NOMO-1 (cell line): ENCODE measurements at regions not wholly inside any gene's neighbourhood (a gene's known extent, or its start where the extent isn't known, plus 50 kb on each side); places are given as distances from the start of the nearest gene placed in this dataset.
A peak's percentile ranks its signal among the peaks of the same experiment; 100 is the strongest.
"Not testable (repeated sequence)": the region's sequence is repeated elsewhere in the genome, so short reads cannot be mapped to it uniquely, and the experiment has no call there.

ENCODE experiments used
- DNase-seq, 2 experiments: peaks; one replicate each; lab custom pipeline; 2025; ENCODE audit not compliant: unreplicated experiment in 2 of 2; lab: John Stamatoyannopoulos, UW

DNA sequence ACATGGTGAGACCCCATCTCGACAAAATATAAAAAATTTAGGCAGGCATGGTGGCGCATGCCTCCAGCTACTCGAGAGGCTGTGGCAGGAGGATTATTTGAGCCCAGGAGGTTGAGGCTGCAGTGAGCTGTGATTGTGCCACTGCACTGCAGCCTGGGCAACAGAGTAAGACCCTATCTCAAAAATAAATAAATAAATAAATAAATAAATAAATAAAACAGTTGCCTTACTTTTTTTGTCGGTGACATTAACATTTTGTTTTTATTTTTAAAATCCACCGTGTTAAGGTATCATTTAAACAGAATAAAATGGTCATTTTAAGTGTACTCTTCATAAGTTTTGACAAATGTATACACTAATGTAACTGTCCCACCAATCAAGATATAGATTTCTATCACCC, 57.0 kb downstream of the RASL11A start:
- DNase-seq = no peak

DNA sequence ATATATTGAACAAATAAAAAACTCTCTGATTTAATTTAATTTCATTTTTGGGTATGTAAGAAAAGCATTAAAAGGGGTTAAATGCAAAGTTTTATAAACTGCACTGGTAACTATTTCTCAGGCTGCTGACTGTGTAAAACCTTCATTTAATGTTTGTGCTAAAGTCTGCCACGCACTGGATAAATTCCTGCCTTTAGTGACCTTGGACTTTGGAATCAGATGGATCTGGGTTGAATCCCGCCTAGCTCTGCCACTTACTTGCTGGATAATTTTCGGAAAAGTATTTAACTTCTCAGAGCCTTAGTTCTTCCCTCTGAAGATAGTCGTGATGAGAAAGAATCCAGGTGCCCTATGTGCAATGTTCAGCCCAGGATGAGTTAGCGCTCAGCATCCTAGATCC, 58.6 kb downstream of the RASL11A start:
- DNase-seq = no peak

GRCh38 chr13:27334774-27335435, 64.3 kb downstream of the RASL11A start:
- DNase-seq = no peak

DNA sequence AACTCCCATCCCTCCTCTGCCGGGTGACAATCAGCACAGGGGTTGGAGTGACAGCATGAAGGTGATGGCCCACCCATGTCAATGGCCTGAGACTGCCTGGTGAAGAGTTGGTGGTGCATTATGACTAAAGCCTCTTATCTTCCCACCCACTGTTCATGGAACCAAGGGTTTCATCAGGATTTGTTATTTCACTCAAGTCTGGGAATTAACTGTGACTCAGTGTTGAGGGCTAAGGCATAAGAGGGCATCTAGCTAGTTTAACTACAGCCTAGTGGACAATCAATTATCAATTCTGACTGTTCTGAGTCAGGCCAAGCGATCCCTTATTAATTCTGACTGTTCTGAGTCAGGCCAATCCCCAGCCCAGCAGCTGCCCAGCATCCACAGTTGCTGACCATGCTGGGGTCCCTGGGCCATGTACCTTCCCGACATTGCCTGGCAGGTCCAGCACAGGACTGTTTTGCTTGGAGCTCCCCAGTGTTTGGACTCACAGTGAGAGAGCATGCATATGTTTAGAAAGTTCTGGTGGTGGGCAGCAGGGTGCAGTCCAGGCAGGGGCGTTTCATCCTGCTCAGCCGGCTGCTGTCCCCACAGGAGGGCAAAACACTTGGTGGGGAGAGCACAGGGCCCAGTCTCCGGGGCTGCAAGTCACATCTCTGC, 65.5 kb downstream of the RASL11A start:
- no peak for DNase-seq

DNA sequence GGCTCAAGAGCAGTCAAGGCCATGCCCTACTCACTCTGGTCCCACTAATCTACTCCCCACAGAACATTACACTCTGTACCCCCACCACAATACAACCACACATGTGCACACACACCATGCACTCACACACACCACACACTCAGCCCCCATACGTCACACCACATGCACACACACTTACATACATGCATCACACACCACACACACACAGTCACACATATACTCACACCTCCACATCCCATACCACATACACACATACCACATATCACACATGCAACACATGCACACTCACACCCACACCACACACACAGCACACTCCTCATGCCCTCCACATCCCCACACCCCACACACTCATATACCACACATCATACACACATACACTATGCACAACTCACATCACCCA, 67.6 kb downstream of the RASL11A start:
- no peak for DNase-seq

DNA sequence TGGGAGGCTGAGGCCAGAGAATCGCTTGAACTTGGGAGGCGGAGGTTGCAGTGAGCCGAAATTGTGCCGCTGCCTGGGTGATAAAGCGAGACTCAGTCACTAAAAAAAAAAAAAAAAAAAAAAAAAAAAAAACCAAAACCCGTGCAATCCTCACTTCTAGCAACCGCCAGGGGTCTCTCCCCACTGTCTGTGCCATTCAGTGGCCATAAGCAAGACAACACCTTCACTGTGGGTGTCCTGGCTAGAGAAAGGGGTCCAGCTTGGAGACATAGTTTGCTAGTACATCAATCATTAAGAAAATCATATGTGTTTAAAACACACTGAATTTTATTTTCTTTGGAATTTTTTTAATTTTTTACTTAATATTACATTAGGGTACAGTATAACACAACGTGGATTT, 68.2 kb downstream of the RASL11A start:
- no peak for DNase-seq

GRCh38 chr13:27339299-27339698, 68.7 kb downstream of the RASL11A start:
- peak; percentile 57 to 65 for DNase-seq

DNA sequence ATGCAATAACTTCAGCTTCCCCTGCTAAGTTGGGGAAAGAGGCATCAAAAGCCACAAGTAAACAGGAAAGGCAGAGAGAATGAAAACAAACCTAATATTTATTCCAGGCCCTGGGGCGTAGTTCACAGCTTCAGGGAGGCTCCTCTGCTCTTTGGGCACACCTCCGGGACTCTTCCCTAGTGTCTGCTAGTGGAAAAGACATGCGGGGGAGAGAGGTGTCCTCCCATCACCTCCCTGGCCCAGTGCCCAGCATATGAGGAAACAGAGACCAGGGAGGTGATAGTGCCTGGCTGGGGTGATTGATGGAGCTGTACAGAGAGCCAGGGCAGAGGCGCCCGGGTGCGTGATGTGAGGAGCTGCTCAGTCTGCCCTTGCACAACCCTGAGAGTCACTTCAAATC, 71.0 kb downstream of the RASL11A start:
- DNase-seq = no peak

- DNase-seq = peak in 1 of 2 experiments; percentile 29
Measured at GRCh38 chr13:27347211-27347772, 76.7 kb downstream of the RASL11A start.

- DNase-seq = no peak
Measured at GRCh38 chr13:27348461-27348860, 76.0 kb upstream of the GTF3A start.

DNA sequence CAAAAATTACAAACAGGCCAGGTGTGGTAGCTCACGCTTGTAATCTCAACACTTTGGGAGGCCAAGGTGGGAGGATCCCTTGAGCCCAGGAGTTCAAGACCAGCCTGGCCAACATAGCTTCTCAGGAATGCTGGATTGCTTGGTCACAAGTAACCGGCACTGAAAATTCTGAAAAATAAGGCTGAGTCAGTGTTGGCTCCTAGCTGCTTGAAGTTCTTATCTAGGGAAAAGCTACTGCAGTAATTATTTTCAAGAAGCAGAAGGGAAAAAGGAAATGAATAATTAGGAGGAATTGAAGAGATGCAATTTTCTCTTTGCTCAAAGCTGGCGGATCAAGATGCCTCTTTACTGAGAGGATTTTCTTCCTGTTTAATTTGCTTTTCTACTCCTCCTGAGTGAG, 75.0 kb upstream of the GTF3A start:
- peak in 1 of 2 experiments; percentile 29 for DNase-seq

- DNase-seq = not testable (repeated sequence)
Measured at GRCh38 chr13:27350825-27351224, 73.6 kb upstream of the GTF3A start.

DNA sequence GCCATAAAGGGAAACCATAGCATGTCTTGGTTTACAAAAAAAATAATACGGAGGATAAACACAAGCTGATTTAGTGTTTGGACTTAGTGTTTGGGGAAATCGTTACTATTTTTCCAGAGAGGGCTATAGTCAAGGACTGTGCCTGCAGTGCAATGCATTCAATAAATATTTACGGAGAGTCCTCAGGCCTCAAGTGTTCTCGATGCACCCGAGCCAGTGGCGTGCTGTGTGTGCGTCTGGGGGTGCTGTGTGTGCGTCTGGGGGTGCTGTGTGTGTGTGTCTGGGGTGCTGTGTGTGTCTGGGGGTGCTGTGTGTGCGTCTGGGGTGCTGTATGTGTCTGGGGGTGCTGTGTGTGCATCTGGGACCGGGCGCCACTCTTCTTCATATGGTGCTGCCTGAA, 71.7 kb upstream of the GTF3A start:
- no peak for DNase-seq

- peak; percentile 54 to 91 for DNase-seq
Measured at GRCh38 chr13:27353166-27353583, 71.2 kb upstream of the GTF3A start.

DNA sequence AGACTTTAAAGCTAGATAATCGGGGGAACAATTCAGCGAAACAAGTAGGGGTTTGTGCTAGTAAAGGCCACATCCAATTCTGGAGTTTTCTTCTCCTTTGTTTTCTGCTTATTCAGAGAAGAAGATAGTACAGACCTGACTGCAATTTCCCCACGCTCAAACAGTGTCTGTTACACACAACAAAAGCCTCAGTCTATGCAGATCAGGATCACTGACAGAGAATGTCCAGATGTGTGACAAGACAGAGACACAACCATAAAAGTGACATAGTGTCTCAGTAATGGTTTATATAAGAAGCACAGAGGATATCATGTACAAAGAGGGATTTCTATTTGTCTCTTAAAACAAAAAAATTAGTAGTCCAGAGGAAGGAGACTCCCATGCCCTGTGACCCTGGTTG, 70.7 kb upstream of the GTF3A start:
- DNase-seq = no peak

- no peak for DNase-seq
Measured at GRCh38 chr13:27354379-27354778, 70.0 kb upstream of the GTF3A start.

GRCh38 chr13:27355894-27356293, 68.5 kb upstream of the GTF3A start:
- no peak for DNase-seq

DNA sequence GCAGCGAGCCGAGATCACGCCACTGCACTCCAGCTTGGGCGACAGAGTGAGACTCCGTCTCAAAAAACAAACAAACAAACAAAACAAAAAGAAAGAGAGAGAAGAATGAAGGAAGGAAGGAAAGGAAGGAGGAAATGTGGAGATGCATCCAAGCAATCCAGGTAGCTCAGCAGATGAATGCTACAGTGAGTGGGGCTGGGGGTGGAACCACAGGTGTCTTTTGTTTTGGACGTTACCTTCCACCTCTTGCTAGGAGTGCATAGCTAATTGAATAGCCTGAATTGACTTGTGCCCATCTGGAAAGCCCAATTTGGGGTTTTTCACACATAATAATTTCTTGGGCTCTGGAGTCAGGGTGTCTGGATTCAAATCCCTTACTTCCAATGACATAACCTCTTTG, 66.0 kb upstream of the GTF3A start:
- DNase-seq = no peak

DNA sequence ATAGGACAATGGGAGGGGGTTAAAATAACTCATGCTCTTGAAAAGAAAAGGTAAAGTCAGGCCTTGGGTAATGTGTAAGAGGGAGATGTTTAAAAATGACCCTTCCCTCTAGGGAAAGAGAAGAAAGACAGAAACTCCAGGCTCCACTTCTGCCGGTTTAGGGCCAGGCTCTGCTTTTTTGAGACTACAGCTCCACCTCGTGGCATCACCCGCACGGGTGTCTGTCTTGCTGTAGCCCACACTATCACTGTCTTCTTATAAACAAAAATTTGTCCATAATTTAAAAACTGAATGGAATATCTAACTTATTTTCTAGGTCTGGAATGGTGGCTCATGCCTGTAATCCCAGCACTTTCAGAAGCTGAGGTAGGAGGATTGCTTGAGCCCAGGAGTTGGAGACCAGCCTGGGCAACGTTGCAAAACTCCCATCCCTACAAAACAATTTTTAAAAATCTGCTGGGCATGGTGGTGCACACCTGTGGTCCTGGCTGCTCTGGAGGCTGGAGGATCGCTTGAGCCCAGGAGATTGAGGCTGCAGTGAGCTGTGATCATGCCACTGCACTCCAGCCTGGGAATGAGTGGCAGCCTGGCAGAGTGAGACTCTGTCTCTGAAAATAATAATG, 65.1 kb upstream of the GTF3A start:
- peak; percentile 66 to 85 for DNase-seq

DNA sequence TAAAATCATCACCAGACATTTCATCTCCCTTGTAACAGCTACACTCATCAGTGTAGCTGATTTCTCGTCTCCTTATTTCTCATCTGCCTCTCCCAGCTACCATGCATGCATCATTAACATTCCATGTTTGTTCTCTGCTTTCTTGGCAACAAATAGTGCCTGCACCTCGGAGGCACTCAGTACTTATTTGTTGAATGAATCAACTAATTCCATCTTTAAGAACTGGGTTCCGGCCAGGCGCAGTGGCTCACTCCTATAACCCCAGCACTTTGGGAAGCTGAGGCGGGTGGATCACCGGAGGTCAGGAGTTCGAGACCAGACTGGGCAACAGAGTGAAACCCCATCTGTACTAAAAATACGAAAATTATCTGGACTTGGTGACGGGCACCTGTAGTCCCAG, 63.9 kb upstream of the GTF3A start:
- DNase-seq = no peak

DNA sequence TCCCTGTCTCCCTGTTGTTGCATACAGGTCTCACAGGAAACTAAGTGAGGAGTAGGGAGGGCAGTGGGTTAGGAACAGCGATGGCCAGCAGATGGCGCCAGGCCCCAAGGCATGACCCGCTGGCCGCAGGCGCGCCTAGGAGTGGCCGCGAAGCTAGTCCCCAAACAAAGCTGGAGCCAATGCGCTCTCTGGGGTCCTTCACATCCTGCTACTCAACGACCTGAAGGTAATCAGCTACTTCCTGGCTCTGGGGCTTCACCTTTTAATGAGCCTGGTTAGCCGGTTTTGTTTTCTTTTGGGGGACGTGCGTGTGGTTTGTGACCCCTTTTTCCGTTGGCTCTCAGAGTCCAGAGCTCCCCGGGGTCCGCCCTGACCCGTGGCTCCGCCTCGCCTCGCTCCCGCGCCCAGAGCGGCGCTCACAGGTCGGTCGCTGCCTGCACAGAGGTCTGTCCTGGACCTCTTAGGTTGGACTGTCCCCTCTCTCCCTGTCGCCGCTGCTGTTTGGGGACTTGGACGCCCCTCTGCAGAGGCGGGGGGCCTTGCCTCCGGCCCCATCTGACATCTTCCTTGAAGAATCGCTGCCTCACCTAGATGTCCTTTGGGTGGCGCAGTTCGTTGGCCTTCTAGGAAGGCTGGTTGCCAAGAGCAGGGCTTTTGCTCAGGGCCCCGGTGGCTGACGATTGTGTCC, 62.2 kb upstream of the GTF3A start:
- DNase-seq = peak; percentile 93 to 95
